ENCODE measurements at regions not wholly inside any gene's neighbourhood (a gene's known extent, or its start where the extent isn't known, plus 50 kb on each side); places are given as distances from the start of the nearest gene placed in this dataset.

DNA sequence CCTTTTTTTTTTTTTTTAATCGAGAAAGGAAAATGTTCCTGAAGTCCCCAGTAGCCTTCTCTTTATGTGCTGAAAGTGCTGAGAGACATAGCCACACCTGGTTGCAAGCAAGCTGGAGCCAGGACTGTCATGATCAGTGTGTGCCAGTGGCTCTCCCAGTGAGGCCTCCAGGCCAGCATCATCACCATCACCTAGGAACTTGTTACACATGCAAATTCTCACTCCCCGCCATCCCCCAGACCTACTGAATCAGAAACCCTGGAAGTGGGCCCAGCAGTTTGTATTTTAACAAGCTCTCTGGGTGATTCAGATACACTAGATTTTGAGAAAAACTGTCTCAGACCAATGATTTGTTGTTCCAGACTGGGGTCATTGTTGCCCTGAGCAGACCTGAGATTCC lies 181.9 kb upstream of the GLRA1 start:
- TF ChIP-seq, protein P1, sequence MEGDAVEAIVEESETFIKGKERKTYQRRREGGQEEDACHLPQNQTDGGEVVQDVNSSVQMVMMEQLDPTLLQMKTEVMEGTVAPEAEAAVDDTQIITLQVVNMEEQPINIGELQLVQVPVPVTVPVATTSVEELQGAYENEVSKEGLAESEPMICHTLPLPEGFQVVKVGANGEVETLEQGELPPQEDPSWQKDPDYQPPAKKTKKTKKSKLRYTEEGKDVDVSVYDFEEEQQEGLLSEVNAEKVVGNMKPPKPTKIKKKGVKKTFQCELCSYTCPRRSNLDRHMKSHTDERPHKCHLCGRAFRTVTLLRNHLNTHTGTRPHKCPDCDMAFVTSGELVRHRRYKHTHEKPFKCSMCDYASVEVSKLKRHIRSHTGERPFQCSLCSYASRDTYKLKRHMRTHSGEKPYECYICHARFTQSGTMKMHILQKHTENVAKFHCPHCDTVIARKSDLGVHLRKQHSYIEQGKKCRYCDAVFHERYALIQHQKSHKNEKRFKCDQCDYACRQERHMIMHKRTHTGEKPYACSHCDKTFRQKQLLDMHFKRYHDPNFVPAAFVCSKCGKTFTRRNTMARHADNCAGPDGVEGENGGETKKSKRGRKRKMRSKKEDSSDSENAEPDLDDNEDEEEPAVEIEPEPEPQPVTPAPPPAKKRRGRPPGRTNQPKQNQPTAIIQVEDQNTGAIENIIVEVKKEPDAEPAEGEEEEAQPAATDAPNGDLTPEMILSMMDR (IDR thresholded peaks at IDR 0.05), result no peak
- TF ChIP-seq POLR2A (IDR thresholded peaks at IDR 0.05), result no peak

Data from adrenal gland (tissue), 5 donors.